Stomach (tissue), 8 donors: ENCODE measurements at regions not wholly inside any gene's neighbourhood (a gene's known extent, or its start where the extent isn't known, plus 50 kb on each side); places are given as distances from the start of the nearest gene placed in this dataset.

ENCODE experiments used
- DNase-seq, 2 donors: peaks; one replicate each; pipeline versions ENCODE4 v3.0.0 to v3.0.0-alpha.2; 2013 to 2019
- H3K27ac ChIP-seq, 5 donors: fragments of 200-600 bp in 4 of 5; sonication (generic) in 4 of 5; one replicate each; pipeline ENCODE4 v1.5.1; 2013 to 2019; ENCODE audit warnings: mild to moderate bottlenecking in 1 of 5, moderate library complexity in 1 of 5
- H3K27me3 ChIP-seq, 3 donors: fragments of 200-600 bp; sonication (generic); one replicate each; pipeline ENCODE4 v1.5.1; 2017 to 2019; ENCODE audit warnings: mixed run types in 1 of 3
- H3K36me3 ChIP-seq, 4 donors: fragments of 200-600 bp; sonication (generic); 1 replicate in 3 of 4; 2 replicates in 1 of 4; pipeline ENCODE4 v1.5.1; 2016 to 2019
- H3K4me1 ChIP-seq, 4 donors: fragments of 200-600 bp; sonication (generic); one replicate each; pipeline ENCODE4 v1.5.1; 2016 to 2019
- H3K4me3 ChIP-seq, 4 donors: fragments of 200-600 bp; sonication (generic) in 3 of 4; one replicate each; pipeline ENCODE4 v1.5.1; 2016 to 2019; ENCODE audit warnings: mild to moderate bottlenecking in 1 of 4
- H3K9me3 ChIP-seq, 4 donors: fragments of 200-600 bp; sonication (generic); one replicate each; pipeline ENCODE4 v1.5.1; 2016 to 2019
- CTCF ChIP-seq, 7 experiments: fragments of 450-650 bp in 4 of 7; fragments of 200-600 bp in 3 of 7; sonication (generic) in 3 of 7; IDR thresholded peaks; one replicate each; pipeline ENCODE4 v1.5.1; 2016 to 2019; ENCODE audit warnings: antibody characterized with exemption in 7 of 7, control low read depth in 2 of 7, mild to moderate bottlenecking in 1 of 7
- EP300 ChIP-seq: sonication (generic); formaldehyde crosslinking; IDR thresholded peaks from one replicate; pipeline ENCODE4 v1.6.1; 2017; ENCODE audit warnings: antibody characterized with exemption
- POLR2A ChIP-seq, 4 donors: fragments of 450-650 bp; IDR thresholded peaks; one replicate each; pipeline ENCODE4 v1.6.1; 2016; ENCODE audit warnings: antibody characterized with exemption in 4 of 4, control low read depth in 2 of 4, mild to moderate bottlenecking in 1 of 4, moderate library complexity in 1 of 4
- POLR2AphosphoS5 ChIP-seq, 3 donors: sonication (generic); formaldehyde crosslinking; IDR thresholded peaks; one replicate each; pipeline ENCODE4 v1.6.1; 2016; ENCODE audit warnings: antibody characterized with exemption in 3 of 3
- WGBS, 5 donors: extraction: QIAGEN DNeasy Blood & Tissue Kit in 3 of 5; methylation state at CpG; one replicate each; pipeline versions ENCODE4 v1.1.5 to v1.1.7; 2013 to 2018; 5-methylcytosine and 5-hydroxymethylcytosine counted together
- intact Hi-C: fragments of 100-400 bp; cut with DNase I; formaldehyde crosslinking; loops from one replicate; pipeline ENCODE4 v1.15.1; 2023; ENCODE audit warnings: low total_unique reads
- donor health status: healthy with polysubstance abuse.
- donor health status: Bipolar disorder and iron deficiency.
- donor health status: healthy.

- Histone ChIP-seq H3K27me3 (no peaks in the 10 kb centered on the region), H3K27ac (no peak overlapping the region), H3K4me1 (no peaks in the 10 kb centered on the region), H3K4me3 (no peak overlapping the region), H3K9me3 (no peaks in the 10 kb centered on the region), H3K36me3 (no peaks in the 10 kb centered on the region)
- DNase-seq = no peak
- 87 to 92% (median 91%) methylated on average over 2 of the region's 2 CpGs for WGBS, 5 donors
- intact Hi-C loops = no loop called here
- TF ChIP-seq POLR2A (IDR thresholded peaks at IDR 0.05) (no peak), EP300 (no peak), CTCF (IDR thresholded peaks at IDR 0.05) (no peak), POLR2AphosphoS5 (IDR thresholded peaks at IDR 0.05) (no peak)
These were observed 313.0 kb downstream of the RWDD3 start for GRCh38 chr1:95547005-95547404.

GRCh38 chr1:95548211-95548610 is 314.2 kb downstream of the RWDD3 start:
- no peak overlapping the region for H3K4me3 ChIP-seq
- TF ChIP-seq POLR2AphosphoS5 (IDR thresholded peaks at IDR 0.05) (no peak), EP300 (no peak), POLR2A (IDR thresholded peaks at IDR 0.05) (no peak)
- no peaks in the 10 kb centered on the region for H3K9me3 ChIP-seq
- 69 to 81% (median 74%) methylated on average over 1 of the region's 1 CpG for WGBS, 5 donors
- intact Hi-C loops = no loop called here
- H3K27me3 ChIP-seq = no peaks in the 10 kb centered on the region
- no peak for DNase-seq
- H3K36me3 ChIP-seq = no peaks in the 10 kb centered on the region
- no peaks in the 10 kb centered on the region for H3K4me1 ChIP-seq
- no peak overlapping the region for H3K27ac ChIP-seq

- no peaks in the 10 kb centered on the region for H3K4me1 ChIP-seq
- DNase-seq = no peak
- intact Hi-C loops = no loop called here
- TF ChIP-seq POLR2AphosphoS5 (IDR thresholded peaks at IDR 0.05) = no peak
- no peak for TF ChIP-seq POLR2A (IDR thresholded peaks at IDR 0.05)
- no peak for TF ChIP-seq EP300
- no peak for TF ChIP-seq CTCF (IDR thresholded peaks at IDR 0.05)
- peaks cover 0 to 1% (median under 1%) of the 10 kb centered on the region in 4 donors for H3K9me3 ChIP-seq
- no peaks in the 10 kb centered on the region for H3K36me3 ChIP-seq
- no peak overlapping the region for H3K27ac ChIP-seq
- no peaks in the 10 kb centered on the region for H3K27me3 ChIP-seq
- H3K4me3 ChIP-seq = no peak overlapping the region
These were observed 317.2 kb downstream of the RWDD3 start for GRCh38 chr1:95551201-95551600.

GRCh38 chr1:95553595-95553994 is 319.6 kb downstream of the RWDD3 start:
- intact Hi-C loops = no loop called here
- no peak for DNase-seq
- Histone ChIP-seq H3K27me3 (no peaks in the 10 kb centered on the region), H3K4me3 (no peak overlapping the region), H3K36me3 (no peaks in the 10 kb centered on the region), H3K9me3 (peaks cover 0 to 21% (median 4%) of the 10 kb centered on the region in 4 donors), H3K27ac (no peak overlapping the region), H3K4me1 (no peaks in the 10 kb centered on the region)
- WGBS, 5 donors = 87 to 94% (median 90%) methylated on average over 5 of the region's 5 CpGs
- TF ChIP-seq POLR2AphosphoS5 (IDR thresholded peaks at IDR 0.05) = no peak
- no peak for TF ChIP-seq POLR2A (IDR thresholded peaks at IDR 0.05)
- TF ChIP-seq CTCF (IDR thresholded peaks at IDR 0.05) = no peak
- TF ChIP-seq EP300 = no peak

GRCh38 chr1:95554408-95554807 is 320.4 kb downstream of the RWDD3 start:
- Histone ChIP-seq H3K4me3 (no peak overlapping the region), H3K4me1 (no peaks in the 10 kb centered on the region), H3K36me3 (no peaks in the 10 kb centered on the region), H3K27me3 (no peaks in the 10 kb centered on the region), H3K27ac (no peak overlapping the region), H3K9me3 (peaks cover 0 to 23% (median 4%) of the 10 kb centered on the region in 4 donors)
- TF ChIP-seq EP300 (no peak), CTCF (IDR thresholded peaks at IDR 0.05) (no peak), POLR2A (IDR thresholded peaks at IDR 0.05) (no peak), POLR2AphosphoS5 (IDR thresholded peaks at IDR 0.05) (no peak)
- DNase-seq = no peak
- intact Hi-C loops = no loop called here
- 62 to 80% (median 68%) methylated on average over 2 of the region's 2 CpGs for WGBS, 5 donors
